ENCODE measurements at regions not wholly inside any gene's neighbourhood (a gene's known extent, or its start where the extent isn't known, plus 50 kb on each side); places are given as distances from the start of the nearest gene placed in this dataset.

- Mint-ChIP-seq H3K27me3 (peaks cover 10% of the 10 kb centered on the region), H3K4me3 (ENCODE audit: low read depth) (no peak overlapping the region), H3K27ac (no peak overlapping the region), H3K36me3 (ENCODE audit: insufficient read depth) (peaks cover 2% of the 10 kb centered on the region), H3K4me1 (ENCODE audit: low read depth) (peaks cover 6% of the 10 kb centered on the region), H3K9me3 (ENCODE audit: low read depth) (peaks cover 10% of the 10 kb centered on the region)
- DNase-seq (ENCODE audit: low spot score, unreplicated experiment), result no peak
- no peak for TF ChIP-seq CTCF (IDR thresholded peaks at IDR 0.05; ENCODE audit: unreplicated experiment)
These were observed 217.3 kb upstream of the HABP2 start for GRCh38 chr10:113335592-113335991.

GRCh38 chr10:113336549-113337130, 216.2 kb upstream of the HABP2 start:
- Mint-ChIP-seq H3K27ac (no peak overlapping the region), H3K4me3 (ENCODE audit: low read depth) (no peak overlapping the region), H3K36me3 (ENCODE audit: insufficient read depth) (peaks cover 2% of the 10 kb centered on the region), H3K27me3 (peaks cover 11% of the 10 kb centered on the region), H3K9me3 (ENCODE audit: low read depth) (peaks cover 10% of the 10 kb centered on the region), H3K4me1 (ENCODE audit: low read depth) (peaks cover 6% of the 10 kb centered on the region)
- DNase-seq (ENCODE audit: low spot score, unreplicated experiment), result no peak
- no peak for TF ChIP-seq CTCF (IDR thresholded peaks at IDR 0.05; ENCODE audit: unreplicated experiment)

- H3K27me3 Mint-ChIP-seq, result peaks cover 11% of the 10 kb centered on the region
- no peak overlapping the region for H3K27ac Mint-ChIP-seq
- no peak for TF ChIP-seq CTCF (IDR thresholded peaks at IDR 0.05; ENCODE audit: unreplicated experiment)
- H3K4me1 Mint-ChIP-seq (ENCODE audit: low read depth), result peaks cover 6% of the 10 kb centered on the region
- H3K4me3 Mint-ChIP-seq (ENCODE audit: low read depth), result no peak overlapping the region
- peaks cover 2% of the 10 kb centered on the region for H3K36me3 Mint-ChIP-seq (ENCODE audit: insufficient read depth)
- no peak for DNase-seq (ENCODE audit: low spot score, unreplicated experiment)
- H3K9me3 Mint-ChIP-seq (ENCODE audit: low read depth), result peaks cover 12% of the 10 kb centered on the region
These were observed 215.7 kb upstream of the HABP2 start for GRCh38 chr10:113337142-113337541.

GRCh38 chr10:113339121-113339520, 213.7 kb upstream of the HABP2 start:
- Mint-ChIP-seq H3K27me3 (peaks cover 11% of the 10 kb centered on the region), H3K36me3 (ENCODE audit: insufficient read depth) (peaks cover under 1% of the 10 kb centered on the region), H3K27ac (no peak overlapping the region), H3K4me1 (ENCODE audit: low read depth) (peaks cover 9% of the 10 kb centered on the region), H3K9me3 (ENCODE audit: low read depth) (peaks cover 9% of the 10 kb centered on the region), H3K4me3 (ENCODE audit: low read depth) (no peak overlapping the region)
- TF ChIP-seq CTCF (IDR thresholded peaks at IDR 0.05; ENCODE audit: unreplicated experiment), result no peak
- DNase-seq (ENCODE audit: low spot score, unreplicated experiment), result no peak

- DNase-seq (ENCODE audit: low spot score, unreplicated experiment), result no peak
- no peak for TF ChIP-seq CTCF (IDR thresholded peaks at IDR 0.05; ENCODE audit: unreplicated experiment)
- Mint-ChIP-seq H3K27me3 (peaks cover 11% of the 10 kb centered on the region), H3K4me1 (ENCODE audit: low read depth) (peaks cover 10% of the 10 kb centered on the region), H3K4me3 (ENCODE audit: low read depth) (no peak overlapping the region), H3K9me3 (ENCODE audit: low read depth) (peaks cover 5% of the 10 kb centered on the region), H3K27ac (peak overlapping the region; percentile 69), H3K36me3 (ENCODE audit: insufficient read depth) (no peaks in the 10 kb centered on the region)
These were observed 212.6 kb upstream of the HABP2 start for GRCh38 chr10:113340282-113340681.
